ENCODE measurements at regions not wholly inside any gene's neighbourhood (a gene's known extent, or its start where the extent isn't known, plus 50 kb on each side); places are given as distances from the start of the nearest gene placed in this dataset.
"Not testable (repeated sequence)": the region's sequence is repeated elsewhere in the genome, so short reads cannot be mapped to it uniquely, and the experiment has no call there.

DNA sequence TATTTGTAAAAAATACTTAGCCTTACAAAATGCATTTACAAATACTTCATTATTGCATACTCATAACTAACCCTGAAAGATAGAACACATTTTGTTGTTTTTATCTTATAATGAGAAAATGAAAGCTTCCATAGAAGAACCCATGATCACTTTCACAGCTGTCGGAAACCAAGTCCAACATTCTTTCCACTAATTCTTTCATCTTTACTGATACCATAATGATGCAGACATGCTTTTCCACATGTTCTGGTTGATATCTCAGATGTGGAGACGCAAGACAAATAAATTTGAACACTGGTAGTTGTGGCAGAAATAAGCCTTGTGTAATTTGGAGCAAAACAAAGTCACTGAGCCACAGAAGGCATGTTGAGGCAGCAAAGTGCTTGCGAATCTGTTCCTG lies 136.0 kb downstream of the FBXO4 start:
- no peak overlapping the region for H3K4me3 ChIP-seq (ENCODE audit: low read depth, low read length)
- TF ChIP-seq, protein P1, sequence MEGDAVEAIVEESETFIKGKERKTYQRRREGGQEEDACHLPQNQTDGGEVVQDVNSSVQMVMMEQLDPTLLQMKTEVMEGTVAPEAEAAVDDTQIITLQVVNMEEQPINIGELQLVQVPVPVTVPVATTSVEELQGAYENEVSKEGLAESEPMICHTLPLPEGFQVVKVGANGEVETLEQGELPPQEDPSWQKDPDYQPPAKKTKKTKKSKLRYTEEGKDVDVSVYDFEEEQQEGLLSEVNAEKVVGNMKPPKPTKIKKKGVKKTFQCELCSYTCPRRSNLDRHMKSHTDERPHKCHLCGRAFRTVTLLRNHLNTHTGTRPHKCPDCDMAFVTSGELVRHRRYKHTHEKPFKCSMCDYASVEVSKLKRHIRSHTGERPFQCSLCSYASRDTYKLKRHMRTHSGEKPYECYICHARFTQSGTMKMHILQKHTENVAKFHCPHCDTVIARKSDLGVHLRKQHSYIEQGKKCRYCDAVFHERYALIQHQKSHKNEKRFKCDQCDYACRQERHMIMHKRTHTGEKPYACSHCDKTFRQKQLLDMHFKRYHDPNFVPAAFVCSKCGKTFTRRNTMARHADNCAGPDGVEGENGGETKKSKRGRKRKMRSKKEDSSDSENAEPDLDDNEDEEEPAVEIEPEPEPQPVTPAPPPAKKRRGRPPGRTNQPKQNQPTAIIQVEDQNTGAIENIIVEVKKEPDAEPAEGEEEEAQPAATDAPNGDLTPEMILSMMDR (IDR thresholded peaks at IDR 0.05; ENCODE audit: insufficient read depth, low read length): no peak
- no peak for DNase-seq (ENCODE audit: low read depth)

DNA sequence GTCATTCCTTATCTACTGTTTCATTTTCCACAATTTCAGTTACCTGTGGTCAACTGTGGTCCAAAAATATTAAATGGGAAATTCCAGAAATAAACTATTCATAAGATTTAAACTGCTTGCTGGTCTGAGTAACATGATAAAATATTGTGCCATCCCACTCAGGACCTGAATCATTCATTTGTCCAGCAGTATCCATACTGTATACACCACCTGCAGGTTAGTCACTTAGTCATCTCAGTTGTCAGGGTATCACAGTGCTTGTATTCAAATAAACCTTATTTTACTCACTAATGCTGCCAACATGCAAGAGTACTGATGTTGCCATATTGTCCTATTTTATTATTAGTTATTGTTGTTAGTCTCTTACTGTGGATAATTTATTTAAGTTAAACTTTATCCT lies 139.7 kb downstream of the FBXO4 start:
- no peak overlapping the region for H3K4me3 ChIP-seq (ENCODE audit: low read depth, low read length)
- TF ChIP-seq, protein P1 (IDR thresholded peaks at IDR 0.05; ENCODE audit: insufficient read depth, low read length): no peak
- no peak for DNase-seq (ENCODE audit: low read depth)

DNA sequence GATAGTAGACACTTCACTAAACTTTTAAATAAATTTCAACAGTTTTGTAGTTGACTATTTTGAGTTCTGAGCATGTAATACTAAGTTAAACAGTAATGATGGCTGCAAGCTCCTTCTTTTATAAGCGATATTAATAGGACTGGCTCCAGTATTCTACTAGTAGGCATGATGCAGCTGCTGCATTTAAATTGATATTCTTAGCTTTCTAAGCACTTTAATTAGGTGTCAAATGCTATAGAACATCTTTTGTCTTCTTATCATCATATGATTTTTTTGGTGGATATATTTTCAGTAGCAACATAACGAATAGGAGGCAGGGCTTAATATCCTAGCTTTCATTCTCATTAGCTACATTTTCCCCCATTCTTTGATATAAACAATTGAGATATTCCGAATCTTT lies 141.1 kb downstream of the FBXO4 start:
- TF ChIP-seq, protein P1 (IDR thresholded peaks at IDR 0.05; ENCODE audit: insufficient read depth, low read length): no peak
- DNase-seq (ENCODE audit: low read depth): no peak

DNA sequence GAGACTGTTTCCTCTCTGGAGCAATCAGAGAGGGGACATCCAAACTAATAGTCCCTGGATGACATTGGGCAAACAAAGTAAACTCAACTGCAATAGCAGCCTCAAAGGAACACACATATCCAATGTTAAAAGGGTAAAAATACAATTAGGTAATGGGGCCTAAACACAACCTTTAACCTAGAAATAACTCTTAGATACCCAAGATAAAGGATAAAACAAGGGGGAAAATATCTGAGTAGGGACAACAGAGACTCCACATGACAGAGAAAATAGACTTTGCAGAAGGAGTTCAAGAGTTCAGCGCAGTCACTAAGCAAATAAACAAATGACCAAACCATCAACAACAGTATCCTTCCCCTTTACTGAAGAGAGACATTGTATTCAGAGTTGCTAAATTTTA lies 149.3 kb downstream of the FBXO4 start:
- no peak overlapping the region for H3K4me3 ChIP-seq (ENCODE audit: low read depth, low read length)
- no peak for DNase-seq (ENCODE audit: low read depth)
- TF ChIP-seq, protein P1 (IDR thresholded peaks at IDR 0.05; ENCODE audit: insufficient read depth, low read length): no peak

More for the DNA sequence above, 141.1 kb downstream of the FBXO4 start:
- H3K4me3 ChIP-seq (ENCODE audit: low read depth, low read length): no peak overlapping the region

DNA sequence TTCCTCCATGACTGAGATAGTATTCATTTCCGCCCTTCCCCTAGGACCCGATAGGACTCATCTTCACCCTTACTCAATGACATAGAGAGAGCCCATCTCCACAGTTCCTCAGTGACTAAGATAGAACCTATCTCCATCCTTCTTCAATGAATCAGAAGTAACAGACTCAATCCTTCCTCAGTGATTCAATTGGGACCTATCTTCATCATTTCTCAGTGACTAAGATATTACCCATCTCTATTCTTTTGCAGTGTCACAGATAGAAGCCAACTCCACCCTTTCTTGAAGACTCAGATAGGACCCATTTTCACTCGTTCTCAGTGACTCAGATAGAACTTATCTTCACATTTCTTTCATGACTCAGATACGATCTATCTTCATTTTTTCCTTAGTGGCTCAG lies 164.6 kb downstream of the FBXO4 start:
- no peak for DNase-seq (ENCODE audit: low read depth)
- TF ChIP-seq, protein P1 (IDR thresholded peaks at IDR 0.05; ENCODE audit: insufficient read depth, low read length): no peak
- no peak overlapping the region for H3K4me3 ChIP-seq (ENCODE audit: low read depth, low read length)

DNA sequence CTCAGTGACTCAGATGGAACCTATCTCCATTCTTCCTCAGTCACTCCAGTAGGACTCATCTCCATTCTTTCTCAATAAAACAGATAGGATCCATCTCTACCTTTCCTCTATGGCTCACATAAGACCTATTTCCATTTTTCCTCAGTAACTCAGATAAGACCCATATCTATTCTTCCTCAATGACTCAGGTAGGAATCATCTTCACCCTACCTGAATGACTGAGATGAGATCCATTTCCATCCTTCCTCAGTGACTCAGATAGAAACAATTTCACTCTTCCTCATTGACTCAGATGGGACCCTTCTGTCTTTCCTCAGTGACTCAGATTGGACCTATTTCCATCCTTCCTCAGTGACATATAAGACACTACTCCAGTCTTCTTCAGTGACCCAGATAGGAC lies 165.1 kb downstream of the FBXO4 start:
- TF ChIP-seq, protein P1 (IDR thresholded peaks at IDR 0.05; ENCODE audit: insufficient read depth, low read length): no peak
- DNase-seq (ENCODE audit: low read depth): no peak
- H3K4me3 ChIP-seq (ENCODE audit: low read depth, low read length): no peak overlapping the region

DNA sequence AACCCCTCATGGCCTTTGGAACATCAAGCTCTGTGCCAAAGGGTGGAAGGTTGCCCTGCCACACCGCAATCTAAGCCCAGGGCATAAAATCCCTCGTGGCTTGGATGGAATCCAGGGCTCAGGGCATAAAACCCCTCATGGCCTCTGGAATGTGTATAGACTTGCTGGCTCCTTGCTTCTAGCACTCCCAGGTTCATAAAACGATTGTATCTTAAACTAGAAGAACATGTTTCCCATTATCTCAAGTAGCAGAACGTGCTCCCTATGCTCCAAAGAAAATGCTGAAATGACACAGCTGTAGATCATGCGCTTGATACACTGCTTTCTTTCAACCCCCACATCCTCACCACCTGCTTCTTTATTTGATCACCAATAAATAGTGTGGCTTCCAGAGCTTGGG lies 174.8 kb downstream of the FBXO4 start:
- DNase-seq (ENCODE audit: low read depth); H3K4me3 ChIP-seq (ENCODE audit: low read depth, low read length): not testable (repeated sequence)
